GM18507 (cell line): ENCODE measurements at regions not wholly inside any gene's neighbourhood (a gene's known extent, or its start where the extent isn't known, plus 50 kb on each side); places are given as distances from the start of the nearest gene placed in this dataset.
"Not testable (repeated sequence)": the region's sequence is repeated elsewhere in the genome, so short reads cannot be mapped to it uniquely, and the experiment has no call there.

Experiments
- DNase-seq: peaks from one replicate; pipeline ENCODE4 v3.0.0; 2011; ENCODE audit warnings: low read depth; ENCODE audit not compliant: insufficient read length; ENCODE audit errors: extremely low spot score
- FAIRE-seq: peaks from 2 replicates; lab custom pipeline; 2011; peaks lifted over from hg19 to GRCh38; lab: Jason Lieb, UNC

- DNase-seq (peak; percentile 20), FAIRE-seq (peak; percentile 72)
Measured at GRCh38 chr5:39948867-39949468, 524.2 kb upstream of the DAB2 start.

GRCh38 chr5:39948341-39948740 is 523.6 kb upstream of the DAB2 start:
- no peak for FAIRE-seq
- no peak for DNase-seq

GRCh38 chr5:39947657-39948056 is 522.9 kb upstream of the DAB2 start:
- DNase-seq (no peak), FAIRE-seq (no peak)

- no peak for FAIRE-seq
- no peak for DNase-seq
Measured at GRCh38 chr5:39946356-39947045, 521.7 kb upstream of the DAB2 start.

GRCh38 chr5:39945870-39946269 is 521.1 kb upstream of the DAB2 start:
- FAIRE-seq, result no peak
- no peak for DNase-seq

- DNase-seq (no peak), FAIRE-seq (no peak)
Measured at GRCh38 chr5:39943811-39944210, 519.0 kb upstream of the DAB2 start.

- no peak for DNase-seq
- no peak for FAIRE-seq
Measured at GRCh38 chr5:39942606-39943005, 517.8 kb upstream of the DAB2 start.

GRCh38 chr5:39941416-39941815 is 516.6 kb upstream of the DAB2 start:
- FAIRE-seq (no peak), DNase-seq (no peak)

GRCh38 chr5:39934830-39935229 is 510.1 kb upstream of the DAB2 start:
- peak; percentile 46 for FAIRE-seq

GRCh38 chr5:39933061-39933460 is 508.3 kb upstream of the DAB2 start:
- FAIRE-seq, result no peak
- no peak for DNase-seq

More at GRCh38 chr5:39934830-39935229, 510.1 kb upstream of the DAB2 start:
- no peak for DNase-seq

GRCh38 chr5:39928709-39929108 is 503.9 kb upstream of the DAB2 start:
- FAIRE-seq, result no peak
- DNase-seq, result no peak

GRCh38 chr5:39919876-39920275 is 495.1 kb upstream of the DAB2 start:
- DNase-seq (no peak), FAIRE-seq (no peak)

- no peak for DNase-seq
- no peak for FAIRE-seq
Measured at GRCh38 chr5:39912906-39913305, 488.1 kb upstream of the DAB2 start.

GRCh38 chr5:39907267-39907951 is 482.6 kb upstream of the DAB2 start:
- DNase-seq, FAIRE-seq: not testable (repeated sequence)

- DNase-seq (no peak), FAIRE-seq (no peak)
Measured at GRCh38 chr5:39906146-39906545, 481.4 kb upstream of the DAB2 start.

GRCh38 chr5:39905356-39905755 is 480.6 kb upstream of the DAB2 start:
- no peak for DNase-seq

GRCh38 chr5:39902626-39903025 is 477.8 kb upstream of the DAB2 start:
- no peak for DNase-seq
- no peak for FAIRE-seq

More at GRCh38 chr5:39905356-39905755, 480.6 kb upstream of the DAB2 start:
- no peak for FAIRE-seq

- no peak for FAIRE-seq
Measured at GRCh38 chr5:39898731-39899130, 474.0 kb upstream of the DAB2 start.

GRCh38 chr5:39896706-39897105 is 471.9 kb upstream of the DAB2 start:
- DNase-seq (no peak), FAIRE-seq (no peak)

More at GRCh38 chr5:39898731-39899130, 474.0 kb upstream of the DAB2 start:
- DNase-seq, result no peak

- FAIRE-seq, result no peak
- DNase-seq, result no peak
Measured at GRCh38 chr5:39896104-39896503, 471.3 kb upstream of the DAB2 start.

GRCh38 chr5:39892708-39893107 is 467.9 kb upstream of the DAB2 start:
- FAIRE-seq (no peak), DNase-seq (no peak)
